Body of pancreas (tissue), 4 donors: ENCODE measurements at regions not wholly inside any gene's neighbourhood (a gene's known extent, or its start where the extent isn't known, plus 50 kb on each side); places are given as distances from the start of the nearest gene placed in this dataset.

Experiments used
- ATAC-seq: fragments of 150-250 bp; one replicate; pipeline ENCODE4 v1.9.1; 2016
- DNase-seq, 4 donors: peaks; one replicate each; pipeline ENCODE4 v3.0.0-alpha.2; 2019
- H3K27ac ChIP-seq, 4 donors: fragments of 200-600 bp; sonication (generic); 1 replicate in 3 of 4; 2 replicates in 1 of 4; pipeline versions ENCODE4 v1.5.1 to v1.6.1; 2016 to 2019; ENCODE audit warnings: mild to moderate bottlenecking in 1 of 4, mixed read lengths in 1 of 4, moderate library complexity in 1 of 4
- H3K27me3 ChIP-seq, 2 donors: fragments of 200-600 bp; sonication (generic); one replicate each; pipeline ENCODE4 v1.6.0; 2016; ENCODE audit warnings: mild to moderate bottlenecking in 1 of 2
- H3K36me3 ChIP-seq, 2 donors: fragments of 200-600 bp; sonication (generic); replicated peaks in 1 of 2; 2 replicates each; pipeline ENCODE4 v1.5.1; 2016; ENCODE audit warnings: low read depth in 2 of 2; ENCODE audit not compliant: insufficient read depth in 1 of 2
- H3K4me1 ChIP-seq: fragments of 200-600 bp; sonication (generic); one replicate; pipeline ENCODE4 v1.6.0; 2016
- H3K4me3 ChIP-seq, 2 donors: fragments of 200-600 bp; sonication (generic); 1 replicate in 1 of 2; 2 replicates in 1 of 2; pipeline ENCODE4 v1.5.1; 2016 to 2019
- H3K9me3 ChIP-seq, 3 donors: fragments of 200-600 bp; sonication (generic); 1 replicate in 2 of 3; 2 replicates in 1 of 3; pipeline ENCODE4 v1.5.1; 2016
- POLR2A ChIP-seq, 3 donors: fragments of 450-650 bp; IDR thresholded peaks; one replicate each; pipeline ENCODE4 v1.6.1; 2016; ENCODE audit warnings: antibody characterized with exemption in 3 of 3, mild to moderate bottlenecking in 2 of 3
- WGBS, 2 donors: methylation state at CpG; one replicate each; pipeline ENCODE4 v1.1.5; 2017; 5-methylcytosine and 5-hydroxymethylcytosine counted together
- intact Hi-C: fragments of 100-400 bp; cut with DNase I; formaldehyde crosslinking; loops from one replicate; pipeline ENCODE4 v1.15.1; 2023
- TF ChIP-seq, protein P1 (sequence below), 7 experiments: fragments of 450-650 bp in 4 of 7; fragments of 200-600 bp in 3 of 7; sonication (generic) in 3 of 7; IDR thresholded peaks; one replicate each; pipeline ENCODE4 v1.5.1; 2016 to 2019; ENCODE audit warnings: antibody characterized with exemption in 7 of 7

DNA sequence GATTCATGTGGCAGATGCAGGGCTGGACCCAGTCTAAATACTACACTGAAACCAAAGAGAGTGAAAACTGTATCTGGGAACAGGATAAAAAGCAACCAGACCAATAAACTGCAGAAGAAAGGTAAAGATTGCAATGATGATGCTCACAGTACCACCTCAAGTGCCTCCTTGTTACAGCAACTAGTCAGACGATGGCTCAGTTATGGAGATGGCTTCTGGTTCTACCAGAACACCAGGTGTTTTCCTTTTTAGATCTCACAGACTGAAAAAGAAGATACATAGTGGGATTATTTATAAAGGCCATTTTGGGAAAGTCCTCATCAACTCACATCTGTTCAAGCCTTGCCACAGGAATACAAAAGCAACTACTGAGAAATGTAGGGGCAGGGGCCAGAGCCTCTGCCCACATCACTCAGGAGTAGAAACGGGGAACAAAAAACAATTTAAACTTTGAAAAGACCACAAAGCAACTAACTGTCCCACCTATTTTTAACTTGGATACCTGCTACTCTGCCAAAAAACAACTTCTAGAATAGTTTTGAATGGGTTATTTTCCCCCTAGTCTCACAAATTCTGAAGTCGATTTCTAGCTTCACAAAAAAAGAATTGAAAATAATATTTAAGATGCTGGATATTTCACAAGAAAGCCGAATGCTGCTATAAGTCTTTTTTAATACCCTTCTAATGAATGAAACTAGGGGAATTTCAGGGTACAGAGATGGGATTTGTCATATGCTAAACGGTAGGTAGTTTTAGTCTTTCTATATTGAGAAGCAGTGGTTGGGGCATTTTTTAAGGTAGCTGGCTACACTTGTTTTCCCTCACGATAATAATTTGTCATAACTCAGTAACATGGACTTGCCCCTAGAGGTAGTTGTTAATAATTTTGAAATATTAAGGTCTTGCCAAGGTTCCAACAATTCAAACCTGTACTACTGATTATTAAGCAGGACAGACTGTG lies 197.2 kb upstream of the TMPO start:
- Histone ChIP-seq H3K4me3 (no peak overlapping the region), H3K4me1 (no peaks in the 10 kb centered on the region), H3K36me3 (no peaks in the 10 kb centered on the region), H3K9me3 (no peaks in the 10 kb centered on the region), H3K27me3 (no peaks in the 10 kb centered on the region), H3K27ac (no peak overlapping the region)
- TF ChIP-seq, protein P1, sequence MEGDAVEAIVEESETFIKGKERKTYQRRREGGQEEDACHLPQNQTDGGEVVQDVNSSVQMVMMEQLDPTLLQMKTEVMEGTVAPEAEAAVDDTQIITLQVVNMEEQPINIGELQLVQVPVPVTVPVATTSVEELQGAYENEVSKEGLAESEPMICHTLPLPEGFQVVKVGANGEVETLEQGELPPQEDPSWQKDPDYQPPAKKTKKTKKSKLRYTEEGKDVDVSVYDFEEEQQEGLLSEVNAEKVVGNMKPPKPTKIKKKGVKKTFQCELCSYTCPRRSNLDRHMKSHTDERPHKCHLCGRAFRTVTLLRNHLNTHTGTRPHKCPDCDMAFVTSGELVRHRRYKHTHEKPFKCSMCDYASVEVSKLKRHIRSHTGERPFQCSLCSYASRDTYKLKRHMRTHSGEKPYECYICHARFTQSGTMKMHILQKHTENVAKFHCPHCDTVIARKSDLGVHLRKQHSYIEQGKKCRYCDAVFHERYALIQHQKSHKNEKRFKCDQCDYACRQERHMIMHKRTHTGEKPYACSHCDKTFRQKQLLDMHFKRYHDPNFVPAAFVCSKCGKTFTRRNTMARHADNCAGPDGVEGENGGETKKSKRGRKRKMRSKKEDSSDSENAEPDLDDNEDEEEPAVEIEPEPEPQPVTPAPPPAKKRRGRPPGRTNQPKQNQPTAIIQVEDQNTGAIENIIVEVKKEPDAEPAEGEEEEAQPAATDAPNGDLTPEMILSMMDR (IDR thresholded peaks at IDR 0.05): no peak
- no peak for TF ChIP-seq POLR2A (IDR thresholded peaks at IDR 0.05)
- DNase-seq (no peak), ATAC-seq (no peak)
- intact Hi-C loops: no loop called here
- 52 to 57% methylated on average over 6 of the region's 6 CpGs for WGBS, 2 donors

DNA sequence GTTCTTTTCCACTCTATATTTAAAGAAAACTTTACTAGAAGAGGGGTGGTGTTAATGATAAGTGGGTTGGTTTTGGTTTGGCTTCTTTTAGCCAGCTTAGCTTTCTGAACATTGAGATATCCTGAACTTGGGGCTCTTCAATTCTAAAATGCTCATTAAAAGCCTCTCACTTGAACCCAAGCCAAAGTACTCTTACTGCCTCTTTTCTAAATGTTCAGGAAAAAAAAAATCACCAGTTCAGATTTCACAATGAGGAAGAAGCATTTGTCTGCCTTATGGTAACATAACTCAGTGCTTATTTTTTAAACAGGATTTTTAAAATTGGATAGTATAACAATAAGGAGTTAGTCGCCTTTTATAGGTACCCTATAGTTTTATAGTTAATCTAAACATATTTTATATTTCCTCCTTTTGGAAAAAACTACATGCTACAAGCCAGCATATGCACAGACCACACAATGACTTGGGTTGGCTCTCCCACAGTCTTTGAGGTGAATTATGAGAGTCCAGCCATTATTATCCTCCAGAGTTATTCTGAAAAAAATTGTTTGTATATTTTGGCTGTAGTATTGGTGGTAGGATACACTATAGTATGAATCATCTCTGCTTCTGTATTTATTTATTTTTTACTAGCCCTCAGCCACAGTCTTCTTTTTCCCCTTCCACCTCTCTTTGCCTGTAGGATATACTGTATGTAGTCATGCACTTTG lies 195.5 kb upstream of the TMPO start:
- Histone ChIP-seq H3K27me3 (no peaks in the 10 kb centered on the region), H3K36me3 (no peaks in the 10 kb centered on the region), H3K4me3 (no peak overlapping the region), H3K4me1 (no peaks in the 10 kb centered on the region), H3K27ac (no peak overlapping the region), H3K9me3 (no peaks in the 10 kb centered on the region)
- WGBS, 2 donors: 28 to 40% methylated on average over 1 of the region's 1 CpG
- DNase-seq (no peak), ATAC-seq (no peak)
- intact Hi-C loops: no loop called here
- TF ChIP-seq, protein P1 (IDR thresholded peaks at IDR 0.05): no peak
- no peak for TF ChIP-seq POLR2A (IDR thresholded peaks at IDR 0.05)

DNA sequence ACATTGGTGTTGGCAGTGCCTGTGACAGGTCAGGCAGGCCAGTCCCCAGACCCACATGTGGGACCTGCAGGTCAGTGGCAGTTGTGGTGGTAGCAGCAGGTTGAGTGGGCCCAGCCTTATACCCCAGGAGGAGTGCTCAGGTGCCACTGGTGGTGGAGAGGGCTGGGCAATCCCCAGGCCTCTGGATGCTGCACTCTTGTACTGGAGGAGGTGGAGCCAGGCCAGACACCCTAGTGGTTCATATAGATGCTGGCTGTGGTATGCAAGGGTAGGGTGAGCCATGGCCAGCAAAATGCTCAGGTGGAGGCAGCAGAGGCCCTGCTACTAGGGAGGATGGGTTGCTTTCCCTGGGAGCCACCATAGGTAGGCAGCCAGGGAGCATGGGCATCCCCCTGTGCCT lies 190.4 kb upstream of the TMPO start:
- Histone ChIP-seq H3K27ac (no peak overlapping the region), H3K4me3 (no peak overlapping the region), H3K27me3 (no peaks in the 10 kb centered on the region), H3K9me3 (no peaks in the 10 kb centered on the region), H3K36me3 (no peaks in the 10 kb centered on the region), H3K4me1 (no peaks in the 10 kb centered on the region)
- no peak for ATAC-seq
- intact Hi-C loops: no loop called here
- no peak for DNase-seq
- TF ChIP-seq POLR2A (IDR thresholded peaks at IDR 0.05): no peak
- TF ChIP-seq, protein P1 (IDR thresholded peaks at IDR 0.05): no peak

DNA sequence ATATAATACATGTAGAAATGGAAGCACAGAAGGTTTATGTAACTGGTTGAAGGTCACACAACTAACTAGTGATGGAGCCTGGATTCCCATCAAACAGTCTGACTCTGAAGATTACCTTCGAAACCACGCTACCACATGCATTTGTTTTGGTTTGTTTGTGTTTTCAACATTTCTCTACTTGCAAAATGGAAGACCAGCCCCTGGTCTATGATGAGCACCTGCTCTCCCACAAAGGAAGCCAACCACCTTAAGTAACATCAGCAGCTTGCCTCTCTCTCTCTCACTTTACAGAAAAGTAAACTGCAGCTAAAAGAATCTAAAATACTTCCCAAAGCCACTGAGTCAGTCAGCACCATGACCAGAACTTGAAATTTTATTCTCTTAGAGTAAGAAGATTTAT lies 186.9 kb upstream of the TMPO start:
- Histone ChIP-seq H3K4me1 (no peaks in the 10 kb centered on the region), H3K27me3 (no peaks in the 10 kb centered on the region), H3K36me3 (no peaks in the 10 kb centered on the region), H3K9me3 (no peaks in the 10 kb centered on the region), H3K4me3 (no peak overlapping the region), H3K27ac (no peak overlapping the region)
- 78 to 81% methylated on average over 2 of the region's 2 CpGs for WGBS, 2 donors
- TF ChIP-seq POLR2A (IDR thresholded peaks at IDR 0.05): no peak
- TF ChIP-seq, protein P1 (IDR thresholded peaks at IDR 0.05): no peak
- intact Hi-C loops: no loop called here
- DNase-seq (no peak), ATAC-seq (no peak)
